Caco-2 (cell line): ENCODE measurements at regions not wholly inside any gene's neighbourhood (a gene's known extent, or its start where the extent isn't known, plus 50 kb on each side); places are given as distances from the start of the nearest gene placed in this dataset.

Experiments used
- BruUV-seq: library from RNA; stranded (reverse); fragments of 400-500 nt; replicated peaks from 2 replicates; lab custom pipeline; 2021; lab: Mats Ljungman, UMichigan
- CTCF ChIA-PET: fragments of 300-600 bp; sonication (Branson Sonifier 250); formaldehyde crosslinking; loops from one replicate; lab custom pipeline; 2022; ENCODE audit warnings: antibody characterized with exemption; lab: Charles Lee
- POLR2A ChIA-PET: fragments of 300-600 bp; sonication (Branson Sonifier 250); formaldehyde crosslinking; loops from one replicate; lab custom pipeline; 2022; ENCODE audit warnings: antibody characterized with exemption; lab: Charles Lee
- DNase-seq, 2 experiments: peaks; one replicate each; pipeline versions ENCODE4 v3.0.0 to v3.0.0-alpha.2; 2020 to 2022
- H3K27me3 ChIP-seq: replicated peaks from 2 replicates; pipeline ENCODE4 v1.6.0; 2011; ENCODE audit warnings: low read length; ENCODE audit not compliant: control insufficient read depth, insufficient read depth
- H3K36me3 ChIP-seq: 2 replicates; pipeline ENCODE4 v1.5.1; 2011; ENCODE audit warnings: low read length; ENCODE audit not compliant: control insufficient read depth, insufficient read depth
- H3K4me1 ChIP-seq: fragments of 250-450 bp; sonication (Bioruptor Pico); 2 replicates; pipeline ENCODE4 v1.5.1; 2020; ENCODE audit warnings: mild to moderate bottlenecking
- H3K4me3 ChIP-seq: 2 replicates; pipeline ENCODE4 v1.5.1; 2011; ENCODE audit warnings: low read depth, mild to moderate bottlenecking, control low read depth, low read length
- H3K9me3 ChIP-seq: fragments of 250-450 bp; sonication (Bioruptor Pico); 2 replicates; pipeline ENCODE4 v1.5.1; 2020; ENCODE audit warnings: mild to moderate bottlenecking, moderate library complexity
- H3K27ac Mint-ChIP-seq: one replicate; pipeline ENCODE4 v1.8.0; 2022; ENCODE audit warnings: mixed read lengths; ENCODE audit not compliant: unreplicated experiment
- H3K27me3 Mint-ChIP-seq: one replicate; pipeline ENCODE4 v1.8.0; 2022; ENCODE audit warnings: mixed read lengths; ENCODE audit not compliant: insufficient read depth, unreplicated experiment
- H3K36me3 Mint-ChIP-seq: one replicate; pipeline ENCODE4 v1.8.0; 2022; ENCODE audit warnings: mild to moderate bottlenecking, mixed read lengths; ENCODE audit not compliant: insufficient read depth, unreplicated experiment
- H3K4me1 Mint-ChIP-seq: one replicate; pipeline ENCODE4 v1.8.0; 2022; ENCODE audit warnings: low read depth, mixed read lengths; ENCODE audit not compliant: unreplicated experiment
- H3K4me3 Mint-ChIP-seq: one replicate; pipeline ENCODE4 v1.8.0; 2022; ENCODE audit warnings: mild to moderate bottlenecking, moderate library complexity, mixed read lengths; ENCODE audit not compliant: unreplicated experiment
- H3K9me3 Mint-ChIP-seq: one replicate; pipeline ENCODE4 v1.8.0; 2022; ENCODE audit warnings: mixed read lengths; ENCODE audit not compliant: unreplicated experiment
- CTCF ChIP-seq, 2 experiments: fragments of 200-600 bp in 1 of 2; IDR thresholded peaks; 1 replicate in 1 of 2; 2 replicates in 1 of 2; pipeline versions ENCODE4 v1.5.1 to v1.8.0; 2011 to 2022; ENCODE audit warnings: antibody characterized with exemption in 1 of 2, control low read depth in 1 of 2, inconsistent platforms in 1 of 2, low read depth in 1 of 2, low read length in 1 of 2, mild to moderate bottlenecking in 1 of 2, moderate library complexity in 1 of 2; ENCODE audit not compliant: insufficient read depth in 1 of 2, severe bottlenecking in 1 of 2, unreplicated experiment in 1 of 2
- intact Hi-C: fragments of 100-400 bp; cut with micrococcal nuclease; formaldehyde crosslinking; loops from one replicate; pipeline ENCODE4 v1.10.0; 2022; ENCODE audit not compliant: unreplicated experiment

GRCh38 chr14:88955455-88955854, 131.0 kb downstream of the TTC8 start:
- peaks cover 12% of the 10 kb centered on the region for H3K9me3 Mint-ChIP-seq
- no peaks in the 10 kb centered on the region for H3K36me3 ChIP-seq
- H3K27me3 Mint-ChIP-seq: peaks cover 8% of the 10 kb centered on the region
- no peak overlapping the region for H3K4me3 Mint-ChIP-seq
- no peaks in the 10 kb centered on the region for H3K4me1 Mint-ChIP-seq
- no peaks in the 10 kb centered on the region for H3K36me3 Mint-ChIP-seq
- no peaks in the 10 kb centered on the region for H3K9me3 ChIP-seq
- BruUV-seq: no TSS peak
- ChIA-PET POLR2A (no interaction called here), CTCF (no interaction called here)
- no peak overlapping the region for H3K27ac Mint-ChIP-seq
- no peaks in the 10 kb centered on the region for H3K4me1 ChIP-seq
- intact Hi-C loops: no loop called here
- DNase-seq: no peak
- TF ChIP-seq CTCF (IDR thresholded peaks at IDR 0.05; ENCODE audit: insufficient read depth in 1 of 2, low read depth in 1 of 2, low read length in 1 of 2, severe bottlenecking in 1 of 2, unreplicated experiment in 1 of 2): no peak
- no peak overlapping the region for H3K4me3 ChIP-seq
- no peaks in the 10 kb centered on the region for H3K27me3 ChIP-seq

- H3K4me1 Mint-ChIP-seq: no peaks in the 10 kb centered on the region
- H3K36me3 ChIP-seq: no peaks in the 10 kb centered on the region
- H3K36me3 Mint-ChIP-seq: no peaks in the 10 kb centered on the region
- H3K9me3 ChIP-seq: no peaks in the 10 kb centered on the region
- intact Hi-C loops: no loop called here
- no peak for DNase-seq
- no peaks in the 10 kb centered on the region for H3K9me3 Mint-ChIP-seq
- POLR2A ChIA-PET: no interaction called here
- H3K27ac Mint-ChIP-seq: no peak overlapping the region
- TF ChIP-seq CTCF (IDR thresholded peaks at IDR 0.05; ENCODE audit: insufficient read depth in 1 of 2, low read depth in 1 of 2, low read length in 1 of 2, severe bottlenecking in 1 of 2, unreplicated experiment in 1 of 2): no peak
- H3K4me3 Mint-ChIP-seq: no peak overlapping the region
- BruUV-seq: no TSS peak
- H3K27me3 ChIP-seq: no peaks in the 10 kb centered on the region; the same call in 1 of the 2 replicates
- no peaks in the 10 kb centered on the region for H3K4me1 ChIP-seq
- CTCF ChIA-PET: no interaction called here
- no peak overlapping the region for H3K4me3 ChIP-seq
- peaks cover 11% of the 10 kb centered on the region for H3K27me3 Mint-ChIP-seq
Observed at GRCh38 chr14:88960496-88960895, 136.0 kb downstream of the TTC8 start.

GRCh38 chr14:88961214-88961613, 136.8 kb downstream of the TTC8 start:
- no peak for TF ChIP-seq CTCF (IDR thresholded peaks at IDR 0.05; ENCODE audit: insufficient read depth in 1 of 2, low read depth in 1 of 2, low read length in 1 of 2, severe bottlenecking in 1 of 2, unreplicated experiment in 1 of 2)
- H3K4me3 Mint-ChIP-seq: no peak overlapping the region
- Histone ChIP-seq H3K4me1 (no peaks in the 10 kb centered on the region), H3K27me3 (no peaks in the 10 kb centered on the region; the same call in 1 of the 2 replicates), H3K9me3 (no peaks in the 10 kb centered on the region), H3K4me3 (no peak overlapping the region), H3K36me3 (no peaks in the 10 kb centered on the region)
- H3K27me3 Mint-ChIP-seq: peaks cover 12% of the 10 kb centered on the region
- intact Hi-C loops: no loop called here
- H3K27ac Mint-ChIP-seq: no peak overlapping the region
- H3K9me3 Mint-ChIP-seq: no peaks in the 10 kb centered on the region
- no peak for DNase-seq
- no peaks in the 10 kb centered on the region for H3K4me1 Mint-ChIP-seq
- no peaks in the 10 kb centered on the region for H3K36me3 Mint-ChIP-seq
- ChIA-PET CTCF (no interaction called here), POLR2A (no interaction called here)
- BruUV-seq: no TSS peak
